Ovary (tissue), 7 donors: ENCODE measurements at regions not wholly inside any gene's neighbourhood (a gene's known extent, or its start where the extent isn't known, plus 50 kb on each side); places are given as distances from the start of the nearest gene placed in this dataset.

Source experiments
- DNase-seq, 5 donors: peaks; one replicate each; pipeline ENCODE4 v3.0.0-alpha.2; 2019 to 2020
- H3K27ac ChIP-seq, 2 donors: fragments of 200-600 bp; one replicate each; pipeline versions ENCODE4 v1.5.1 to v1.8.0; 2019 to 2022
- H3K27me3 ChIP-seq: fragments of 200-600 bp; one replicate; pipeline ENCODE4 v1.8.0; 2022
- H3K36me3 ChIP-seq: fragments of 200-600 bp; sonication (generic); one replicate; pipeline ENCODE4 v1.5.1; 2019
- H3K4me1 ChIP-seq: one replicate; pipeline ENCODE4 v1.8.1; 2013; ENCODE audit warnings: mild to moderate bottlenecking, moderate library complexity; ENCODE audit not compliant: insufficient read depth
- H3K4me3 ChIP-seq: fragments of 200-600 bp; sonication (generic); one replicate; pipeline ENCODE4 v1.5.1; 2017
- H3K9me3 ChIP-seq, 2 donors: fragments of 200-600 bp in 1 of 2; sonication (generic) in 1 of 2; one replicate each; pipeline versions ENCODE4 v1.5.1 to v1.8.1; 2013 to 2019; ENCODE audit warnings: mild to moderate bottlenecking in 1 of 2, moderate library complexity in 1 of 2
- EP300 ChIP-seq: sonication (generic); formaldehyde crosslinking; IDR thresholded peaks from one replicate; pipeline ENCODE4 v1.6.1; 2017; ENCODE audit warnings: antibody characterized with exemption
- POLR2A ChIP-seq: fragments of 450-650 bp; IDR thresholded peaks from one replicate; pipeline ENCODE4 v1.6.1; 2017; ENCODE audit warnings: antibody characterized with exemption, mild to moderate bottlenecking, moderate library complexity
- WGBS, 3 donors: extraction: QIAGEN DNeasy Blood & Tissue Kit in 1 of 3; methylation state at CpG; one replicate each; pipeline versions ENCODE4 v1.1.5 to v1.1.7; 2013 to 2017; 5-methylcytosine and 5-hydroxymethylcytosine counted together
- intact Hi-C, 4 donors: fragments of 100-400 bp; cut with DNase I; formaldehyde crosslinking; loops; one replicate each; pipeline versions ENCODE4 v1.11.0 to v1.15.1; 2022 to 2023
- TF ChIP-seq, protein P1 (sequence below), 3 donors: fragments of 450-650 bp in 2 of 3; fragments of 200-600 bp in 1 of 3; IDR thresholded peaks; one replicate each; pipeline versions ENCODE4 v1.5.1 to v1.8.0; 2016 to 2022; ENCODE audit warnings: antibody characterized with exemption in 3 of 3, mild to moderate bottlenecking in 1 of 3
- donor health status: DM: no; HTN: no; CAD: no; lungs with moderate emphysema.
- donor health status: DM: no; HTN: no; CAD: no.
- donor health status: Bipolar disorder and iron deficiency.
- donor health status: DM: no; HTN: no; CAD: no.
- donor health status: DM: yes; HTN: yes; CAD: no.

DNA sequence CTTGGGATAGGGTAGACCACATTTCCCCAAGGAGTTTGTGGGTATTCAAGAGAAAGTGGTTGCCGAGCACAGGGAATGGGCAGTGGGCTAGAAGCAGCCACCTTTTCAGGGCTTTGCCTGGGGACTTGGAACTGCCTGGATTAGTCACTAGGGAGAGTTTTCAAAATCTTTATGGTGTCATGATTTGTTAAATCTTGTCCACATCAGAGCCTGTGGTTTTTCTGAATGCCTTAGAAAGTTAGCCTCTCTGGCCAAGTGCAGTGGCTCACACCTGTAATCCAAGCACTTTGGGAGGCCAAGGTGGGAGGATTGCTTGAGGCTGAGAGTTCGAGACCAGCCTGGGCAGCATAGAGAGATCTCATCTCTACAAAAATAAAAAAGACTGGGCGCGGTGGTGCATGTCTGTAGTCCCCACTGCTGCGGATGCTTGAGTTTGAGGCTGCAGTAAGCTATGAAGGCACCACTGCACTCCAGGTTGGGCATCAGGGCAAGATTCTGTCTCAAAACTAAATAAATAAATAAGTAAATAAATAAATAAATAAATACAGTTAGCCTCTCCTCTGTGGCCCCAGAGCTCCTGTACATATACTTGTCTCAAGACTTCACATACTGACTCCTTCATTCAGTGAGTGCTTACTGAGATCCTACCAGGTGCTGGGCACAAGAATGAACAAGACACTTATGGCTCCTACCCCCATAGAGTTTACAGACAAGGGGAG, 76.3 kb upstream of the HNF1B start:
- WGBS, 3 donors: 85 to 91% (median 87%) methylated on average over 5 of the region's 5 CpGs

GRCh38 chr17:37820313-37820994, 75.6 kb upstream of the HNF1B start:
- H3K4me3 ChIP-seq: no peak overlapping the region
- intact Hi-C loops: no loop called here
- H3K27me3 ChIP-seq: no peaks in the 10 kb centered on the region
- DNase-seq: no peak
- 63 to 68% (median 65%) methylated on average over 4 of the region's 4 CpGs for WGBS, 3 donors
- H3K27ac ChIP-seq: no peak overlapping the region
- no peaks in the 10 kb centered on the region for H3K9me3 ChIP-seq
- no peak for TF ChIP-seq POLR2A
- TF ChIP-seq, protein P1, sequence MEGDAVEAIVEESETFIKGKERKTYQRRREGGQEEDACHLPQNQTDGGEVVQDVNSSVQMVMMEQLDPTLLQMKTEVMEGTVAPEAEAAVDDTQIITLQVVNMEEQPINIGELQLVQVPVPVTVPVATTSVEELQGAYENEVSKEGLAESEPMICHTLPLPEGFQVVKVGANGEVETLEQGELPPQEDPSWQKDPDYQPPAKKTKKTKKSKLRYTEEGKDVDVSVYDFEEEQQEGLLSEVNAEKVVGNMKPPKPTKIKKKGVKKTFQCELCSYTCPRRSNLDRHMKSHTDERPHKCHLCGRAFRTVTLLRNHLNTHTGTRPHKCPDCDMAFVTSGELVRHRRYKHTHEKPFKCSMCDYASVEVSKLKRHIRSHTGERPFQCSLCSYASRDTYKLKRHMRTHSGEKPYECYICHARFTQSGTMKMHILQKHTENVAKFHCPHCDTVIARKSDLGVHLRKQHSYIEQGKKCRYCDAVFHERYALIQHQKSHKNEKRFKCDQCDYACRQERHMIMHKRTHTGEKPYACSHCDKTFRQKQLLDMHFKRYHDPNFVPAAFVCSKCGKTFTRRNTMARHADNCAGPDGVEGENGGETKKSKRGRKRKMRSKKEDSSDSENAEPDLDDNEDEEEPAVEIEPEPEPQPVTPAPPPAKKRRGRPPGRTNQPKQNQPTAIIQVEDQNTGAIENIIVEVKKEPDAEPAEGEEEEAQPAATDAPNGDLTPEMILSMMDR (IDR thresholded peaks at IDR 0.05): no peak
- no peak for TF ChIP-seq EP300
- no peaks in the 10 kb centered on the region for H3K4me1 ChIP-seq
- H3K36me3 ChIP-seq: no peaks in the 10 kb centered on the region

More for the DNA sequence above, 76.3 kb upstream of the HNF1B start:
- Histone ChIP-seq H3K4me3 (no peak overlapping the region), H3K27me3 (no peaks in the 10 kb centered on the region), H3K4me1 (no peaks in the 10 kb centered on the region), H3K36me3 (no peaks in the 10 kb centered on the region), H3K9me3 (no peaks in the 10 kb centered on the region), H3K27ac (no peak overlapping the region)
- TF ChIP-seq, protein P1 (IDR thresholded peaks at IDR 0.05): no peak
- TF ChIP-seq EP300 (no peak), POLR2A (no peak)
- intact Hi-C loops: no loop called here
- DNase-seq: no peak

- 32 to 42% (median 33%) methylated on average over 3 of the region's 3 CpGs for WGBS, 3 donors
Measured at GRCh38 chr17:37818689-37819088, 73.8 kb upstream of the HNF1B start.

DNA sequence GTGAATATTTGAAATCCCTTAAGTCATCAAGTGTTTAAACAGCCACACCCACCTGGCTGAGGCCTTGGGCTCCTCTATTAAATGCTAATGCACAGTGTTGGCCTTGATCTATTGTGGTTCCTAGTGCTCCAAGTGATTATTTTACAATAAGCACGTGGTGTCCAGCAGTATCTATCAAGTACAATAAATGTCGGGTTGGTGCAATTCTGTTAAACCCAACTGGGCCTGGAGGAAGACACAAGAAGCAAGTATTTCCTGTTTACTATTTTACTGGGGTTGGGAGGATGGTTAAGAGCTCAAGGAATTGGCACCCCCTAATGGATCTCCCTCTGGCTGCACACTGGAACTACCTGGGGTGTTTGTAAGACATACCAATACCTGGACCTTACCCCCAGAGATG, 72.1 kb upstream of the HNF1B start:
- no peaks in the 10 kb centered on the region for H3K4me1 ChIP-seq
- no peak overlapping the region for H3K27ac ChIP-seq
- H3K36me3 ChIP-seq: no peaks in the 10 kb centered on the region
- intact Hi-C loops: no loop called here
- no peaks in the 10 kb centered on the region for H3K27me3 ChIP-seq
- H3K4me3 ChIP-seq: no peak overlapping the region
- no peak for DNase-seq
- 10 to 13% (median 11%) methylated on average over 2 of the region's 2 CpGs for WGBS, 3 donors
- TF ChIP-seq POLR2A (no peak), EP300 (no peak)
- TF ChIP-seq, protein P1 (IDR thresholded peaks at IDR 0.05): no peak
- H3K9me3 ChIP-seq: no peaks in the 10 kb centered on the region

More at GRCh38 chr17:37818689-37819088, 73.8 kb upstream of the HNF1B start:
- Histone ChIP-seq H3K36me3 (no peaks in the 10 kb centered on the region), H3K9me3 (no peaks in the 10 kb centered on the region), H3K4me1 (no peaks in the 10 kb centered on the region), H3K4me3 (no peak overlapping the region), H3K27me3 (no peaks in the 10 kb centered on the region), H3K27ac (no peak overlapping the region)
- DNase-seq: no peak
- no peak for TF ChIP-seq POLR2A
- TF ChIP-seq, protein P1 (IDR thresholded peaks at IDR 0.05): no peak
- no peak for TF ChIP-seq EP300
- intact Hi-C loops: no loop called here
